HCT116 (cell line): ENCODE measurements at regions not wholly inside any gene's neighbourhood (a gene's known extent, or its start where the extent isn't known, plus 50 kb on each side); places are given as distances from the start of the nearest gene placed in this dataset.

Experiments used
- ATAC-seq: fragments of 200-7000 bp; cut with Tn5 transposase; 2 replicates; pipeline ENCODE4 v1.9.1; 2020; ENCODE audit warnings: mild to moderate bottlenecking, moderate library complexity
- BruUV-seq: library from RNA; stranded (reverse); fragments of 400-500 nt; replicated peaks from 2 replicates; lab custom pipeline; 2021; lab: Mats Ljungman, UMichigan
- CTCF ChIA-PET: fragments of 300-600 bp; sonication (Branson Sonifier 250); formaldehyde crosslinking; loops from one replicate; lab custom pipeline; 2021; ENCODE audit warnings: antibody characterized with exemption; lab: Charles Lee
- POLR2A ChIA-PET: fragments of 300-600, 350-600 bp; sonication (Branson Sonifier 250); formaldehyde crosslinking; loops from one replicate; lab custom pipeline; 2021; ENCODE audit warnings: antibody characterized with exemption; lab: Charles Lee
- RAD21 ChIA-PET, 2 experiments: fragments of 300-600 bp; sonication (Branson Sonifier 250); formaldehyde crosslinking; loops; one replicate each; lab custom pipeline; 2023; ENCODE audit warnings: low total read pairs in 2 of 2; ENCODE audit not compliant: uncharacterized antibody in 2 of 2, unreplicated experiment in 2 of 2, low non-redundant PET in 1 of 2; lab: Charles Lee
- DNase-seq: peaks from one replicate; pipeline ENCODE4 v3.0.0-alpha.2; 2010; ENCODE audit warnings: low read depth, low spot score
- H2AFZ ChIP-seq: fragments of 200-600 bp; shearing (Covaris generic), sonication (generic); 2 replicates; pipeline ENCODE4 v1.6.1; 2017; ENCODE audit warnings: low read depth, mixed run types, mixed read lengths, antibody characterized with exemption, low read length; ENCODE audit not compliant: poor library complexity, severe bottlenecking
- H3K27ac ChIP-seq: 2 replicates; pipeline ENCODE4 v1.5.1; 2012; ENCODE audit warnings: low read depth, low read length
- H3K27me3 ChIP-seq: fragments of 200-600 bp; sonication (generic); 2 replicates; pipeline ENCODE4 v1.6.1; 2016; ENCODE audit warnings: mixed run types, low read length, mixed read lengths; ENCODE audit not compliant: insufficient read depth
- H3K36me3 ChIP-seq, 2 experiments: fragments of 200-500 bp in 1 of 2; fragments of 200-600 bp in 1 of 2; sonication (Bioruptor generic) in 1 of 2; sonication (generic) in 1 of 2; 2 replicates each; pipeline versions ENCODE4 v1.5.1 to v1.6.1; 2014 to 2016; ENCODE audit warnings: low read length in 2 of 2, inconsistent platforms in 1 of 2, mixed read lengths in 1 of 2, mixed run types in 1 of 2; ENCODE audit not compliant: insufficient read depth in 2 of 2, control insufficient read depth in 1 of 2
- H3K4me1 ChIP-seq, 2 experiments: fragments of 200-600 bp in 1 of 2; sonication (generic) in 1 of 2; 2 replicates each; pipeline versions ENCODE4 v1.5.1 to v1.6.1; 2012 to 2017; ENCODE audit warnings: low read length in 2 of 2, inconsistent platforms in 1 of 2, mild to moderate bottlenecking in 1 of 2, mixed read lengths in 1 of 2, mixed run types in 1 of 2, moderate library complexity in 1 of 2; ENCODE audit not compliant: insufficient read depth in 2 of 2, control insufficient read depth in 1 of 2
- H3K4me2 ChIP-seq: fragments of 200-600 bp; sonication (generic); 2 replicates; pipeline ENCODE4 v1.6.1; 2017; ENCODE audit warnings: mixed run types, low read length, mixed read lengths
- H3K4me3 ChIP-seq, 2 experiments: fragments of 200-600 bp in 1 of 2; sonication (generic) in 1 of 2; replicated peaks in 1 of 2; 2 replicates each; pipeline ENCODE4 v1.5.1; 2011 to 2016; ENCODE audit warnings: low read length in 2 of 2, control low read depth in 1 of 2, low read depth in 1 of 2, mild to moderate bottlenecking in 1 of 2, mixed read lengths in 1 of 2, mixed run types in 1 of 2
- H3K79me2 ChIP-seq: fragments of 200-600 bp; sonication (generic); 2 replicates; pipeline ENCODE4 v1.6.1; 2017; ENCODE audit warnings: mild to moderate bottlenecking, mixed run types, low read length, moderate library complexity, mixed read lengths; ENCODE audit not compliant: insufficient read depth
- H3K9ac ChIP-seq: fragments of 200-600 bp; sonication (generic); 2 replicates; pipeline ENCODE4 v1.6.1; 2016; ENCODE audit warnings: low read length, mixed read lengths
- H3K9me2 ChIP-seq: fragments of 200-600 bp; sonication (generic), shearing (Covaris generic); 2 replicates; pipeline ENCODE4 v1.6.1; 2017; ENCODE audit warnings: mixed run types, mild to moderate bottlenecking, moderate library complexity; ENCODE audit not compliant: insufficient read depth
- H3K9me3 ChIP-seq, 2 experiments: fragments of 200-500 bp in 1 of 2; fragments of 200-600 bp in 1 of 2; sonication (Bioruptor generic) in 1 of 2; sonication (generic) in 1 of 2; 2 replicates each; pipeline ENCODE4 v1.6.1; 2014 to 2017; ENCODE audit warnings: low read length in 2 of 2, mixed read lengths in 2 of 2, inconsistent platforms in 1 of 2, low read depth in 1 of 2, mild to moderate bottlenecking in 1 of 2, mixed run types in 1 of 2, moderate library complexity in 1 of 2; ENCODE audit not compliant: control insufficient read depth in 1 of 2, insufficient read depth in 1 of 2
- H4K20me1 ChIP-seq: fragments of 200-600 bp; sonication (generic), shearing (Covaris generic); 2 replicates; pipeline ENCODE4 v1.6.1; 2017; ENCODE audit warnings: mixed run types, mild to moderate bottlenecking, moderate library complexity; ENCODE audit not compliant: insufficient read depth
- RAD21 ChIP-seq: IDR thresholded peaks from 2 replicates; pipeline ENCODE4 v1.6.1; 2012; ENCODE audit warnings: low read depth, mild to moderate bottlenecking
- YY1 ChIP-seq: IDR thresholded peaks from 2 replicates; pipeline ENCODE4 v1.6.1; 2011; ENCODE audit warnings: low read length, low read depth, moderate library complexity, mild to moderate bottlenecking; ENCODE audit not compliant: insufficient replicate concordance; ENCODE audit errors: extremely low read depth
- intact Hi-C: fragments of 100-400 bp; cut with micrococcal nuclease; formaldehyde crosslinking; loops from 2 replicates; pipeline ENCODE4 v1.10.0; 2022
- TF ChIP-seq, protein P1 (sequence below), 3 experiments: fragments of 200-600 bp in 1 of 3; sonication (generic) in 1 of 3; IDR thresholded peaks in 2 of 3; conservative IDR thresholded peaks in 1 of 3; 2 replicates each; pipeline ENCODE4 v1.5.1; 2012 to 2017; ENCODE audit warnings: low read depth in 2 of 3, low read length in 2 of 3, antibody characterized with exemption in 1 of 3, borderline replicate concordance in 1 of 3, control low read depth in 1 of 3, mild to moderate bottlenecking in 1 of 3, mixed read lengths in 1 of 3, mixed run types in 1 of 3, moderate library complexity in 1 of 3; ENCODE audit not compliant: insufficient read depth in 1 of 3

DNA sequence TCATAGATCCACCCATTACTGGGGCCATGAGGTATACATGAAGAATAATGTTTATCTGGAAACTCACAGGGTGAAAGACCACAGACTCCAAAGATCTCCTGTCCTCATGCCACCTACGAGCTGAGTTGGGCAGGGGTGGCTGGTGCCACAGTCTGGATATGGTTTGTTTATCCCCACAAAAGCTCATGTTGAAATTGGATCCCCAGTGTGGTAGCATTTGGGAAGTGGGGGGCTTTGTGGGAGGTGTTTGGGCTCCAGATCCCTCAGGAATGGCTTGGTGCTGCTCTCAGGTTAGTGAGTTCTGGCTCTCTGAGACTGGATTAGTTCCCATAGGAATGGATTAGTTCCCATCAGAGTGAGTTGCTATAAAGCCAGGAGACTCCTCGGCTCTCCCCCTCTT lies 192.3 kb upstream of the FSCB start:
- intact Hi-C loops = no loop called here
- RAD21 ChIA-PET = no interaction called here
- no peak for ATAC-seq
- H3K79me2 ChIP-seq = no peaks in the 10 kb centered on the region
- CTCF ChIA-PET = no interaction called here
- no peak overlapping the region for H3K4me3 ChIP-seq
- TF ChIP-seq YY1 = no peak
- TF ChIP-seq, protein P1, sequence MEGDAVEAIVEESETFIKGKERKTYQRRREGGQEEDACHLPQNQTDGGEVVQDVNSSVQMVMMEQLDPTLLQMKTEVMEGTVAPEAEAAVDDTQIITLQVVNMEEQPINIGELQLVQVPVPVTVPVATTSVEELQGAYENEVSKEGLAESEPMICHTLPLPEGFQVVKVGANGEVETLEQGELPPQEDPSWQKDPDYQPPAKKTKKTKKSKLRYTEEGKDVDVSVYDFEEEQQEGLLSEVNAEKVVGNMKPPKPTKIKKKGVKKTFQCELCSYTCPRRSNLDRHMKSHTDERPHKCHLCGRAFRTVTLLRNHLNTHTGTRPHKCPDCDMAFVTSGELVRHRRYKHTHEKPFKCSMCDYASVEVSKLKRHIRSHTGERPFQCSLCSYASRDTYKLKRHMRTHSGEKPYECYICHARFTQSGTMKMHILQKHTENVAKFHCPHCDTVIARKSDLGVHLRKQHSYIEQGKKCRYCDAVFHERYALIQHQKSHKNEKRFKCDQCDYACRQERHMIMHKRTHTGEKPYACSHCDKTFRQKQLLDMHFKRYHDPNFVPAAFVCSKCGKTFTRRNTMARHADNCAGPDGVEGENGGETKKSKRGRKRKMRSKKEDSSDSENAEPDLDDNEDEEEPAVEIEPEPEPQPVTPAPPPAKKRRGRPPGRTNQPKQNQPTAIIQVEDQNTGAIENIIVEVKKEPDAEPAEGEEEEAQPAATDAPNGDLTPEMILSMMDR (IDR thresholded peaks at IDR 0.05 in 2 of 3, conservative IDR thresholded peaks at IDR 0.05 in 1 of 3; ENCODE audit: borderline replicate concordance in 1 of 3, insufficient read depth in 1 of 3, low read depth in 2 of 3, low read length in 2 of 3) = no peak
- TF ChIP-seq, all 23 proteins: peak for 0
- Histone ChIP-seq H3K36me3 (no peaks in the 10 kb centered on the region), H3K27me3 (no peaks in the 10 kb centered on the region), H3K27ac (no peak overlapping the region), H4K20me1 (no peaks in the 10 kb centered on the region), H2AFZ (no peak overlapping the region), H3K9me3 (no peaks in the 10 kb centered on the region; a peak in 1 of 4 replicates), H3K9me2 (no peaks in the 10 kb centered on the region), H3K4me1 (no peaks in the 10 kb centered on the region), H3K4me2 (no peak overlapping the region), H3K9ac (no peak overlapping the region)
- BruUV-seq = no TSS peak
- POLR2A ChIA-PET = no interaction called here
- no peak for DNase-seq

GRCh38 chr14:44669496-44669895 lies 162.4 kb upstream of the FSCB start:
- Histone ChIP-seq H3K79me2 (no peaks in the 10 kb centered on the region), H3K27me3 (no peaks in the 10 kb centered on the region), H3K9me2 (no peaks in the 10 kb centered on the region), H2AFZ (no peak overlapping the region), H3K4me1 (no peaks in the 10 kb centered on the region)
- ATAC-seq = no peak
- no peak for TF ChIP-seq RAD21
- TF ChIP-seq, all 23 proteins: peak for 0
- RAD21 ChIA-PET = no interaction called here
- Histone ChIP-seq H3K36me3 (no peaks in the 10 kb centered on the region), H3K9ac (no peak overlapping the region), H4K20me1 (no peaks in the 10 kb centered on the region), H3K4me3 (no peak overlapping the region), H3K4me2 (no peak overlapping the region), H3K9me3 (peaks cover 0 to 5% of the 10 kb centered on the region in 2 experiments; a peak in 2 of 4 replicates), H3K27ac (no peak overlapping the region)
- intact Hi-C loops = no loop called here
- BruUV-seq = no TSS peak
- DNase-seq = no peak
- CTCF ChIA-PET = no interaction called here
- POLR2A ChIA-PET = no interaction called here
